ENCODE measurements at regions not wholly inside any gene's neighbourhood (a gene's known extent, or its start where the extent isn't known, plus 50 kb on each side); places are given as distances from the start of the nearest gene placed in this dataset.

DNA sequence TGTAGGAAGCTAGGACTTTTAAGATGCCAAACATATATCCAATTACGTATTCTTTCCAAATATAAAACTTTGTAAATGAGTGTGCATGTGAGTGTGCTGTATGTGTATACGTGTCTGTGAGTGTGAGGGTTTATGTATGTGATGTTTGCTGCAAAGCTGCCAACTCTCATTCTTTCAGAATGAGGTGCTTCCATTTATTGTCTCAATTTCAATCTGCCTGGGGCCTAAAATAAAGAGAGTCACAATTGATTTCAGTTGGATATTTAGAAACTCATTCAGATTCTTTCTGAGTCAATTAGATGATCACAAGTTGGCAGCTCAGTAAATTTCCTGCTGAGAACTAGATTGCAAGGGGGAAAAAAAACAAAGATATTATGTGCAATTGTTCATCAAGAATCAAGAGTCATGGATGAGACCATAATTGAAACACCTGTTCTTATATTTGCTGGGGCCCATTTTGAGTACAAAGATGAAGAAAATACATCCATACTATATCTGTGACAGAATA, 621.2 kb upstream of the ACVR2A start:
- CTCF ChIA-PET = no interaction called here
- Histone ChIP-seq H3K4me3 (ENCODE audit: low read depth in 2 of 2, low read length in 2 of 2) (no peak overlapping the region), H3K27ac (ENCODE audit: low read length) (no peak overlapping the region), H3K4me1 (ENCODE audit: control insufficient read depth, insufficient read depth, low read length) (no peaks in the 10 kb centered on the region), H3K27me3 (ENCODE audit: control insufficient read depth, insufficient read depth, low read length) (no peaks in the 10 kb centered on the region), H3K36me3 (ENCODE audit: control insufficient read depth, insufficient read depth, low read length) (no peaks in the 10 kb centered on the region), H3K9me3 (ENCODE audit: control insufficient read depth, insufficient read depth, low read depth, low read length) (no peaks in the 10 kb centered on the region)
- POLR2A ChIA-PET = no interaction called here
- no TSS peak for BruUV-seq (replicated peaks)
- TF ChIP-seq POLR2AphosphoS5 (IDR thresholded peaks at IDR 0.05; ENCODE audit: low read depth, low read length) (no peak), TCF7L2 (IDR thresholded peaks at IDR 0.05; ENCODE audit: low read depth, low read length) (no peak), SIN3A (IDR thresholded peaks at IDR 0.05; ENCODE audit: borderline replicate concordance, insufficient read depth, low read depth, low read length) (no peak)
- TF ChIP-seq, protein P1, sequence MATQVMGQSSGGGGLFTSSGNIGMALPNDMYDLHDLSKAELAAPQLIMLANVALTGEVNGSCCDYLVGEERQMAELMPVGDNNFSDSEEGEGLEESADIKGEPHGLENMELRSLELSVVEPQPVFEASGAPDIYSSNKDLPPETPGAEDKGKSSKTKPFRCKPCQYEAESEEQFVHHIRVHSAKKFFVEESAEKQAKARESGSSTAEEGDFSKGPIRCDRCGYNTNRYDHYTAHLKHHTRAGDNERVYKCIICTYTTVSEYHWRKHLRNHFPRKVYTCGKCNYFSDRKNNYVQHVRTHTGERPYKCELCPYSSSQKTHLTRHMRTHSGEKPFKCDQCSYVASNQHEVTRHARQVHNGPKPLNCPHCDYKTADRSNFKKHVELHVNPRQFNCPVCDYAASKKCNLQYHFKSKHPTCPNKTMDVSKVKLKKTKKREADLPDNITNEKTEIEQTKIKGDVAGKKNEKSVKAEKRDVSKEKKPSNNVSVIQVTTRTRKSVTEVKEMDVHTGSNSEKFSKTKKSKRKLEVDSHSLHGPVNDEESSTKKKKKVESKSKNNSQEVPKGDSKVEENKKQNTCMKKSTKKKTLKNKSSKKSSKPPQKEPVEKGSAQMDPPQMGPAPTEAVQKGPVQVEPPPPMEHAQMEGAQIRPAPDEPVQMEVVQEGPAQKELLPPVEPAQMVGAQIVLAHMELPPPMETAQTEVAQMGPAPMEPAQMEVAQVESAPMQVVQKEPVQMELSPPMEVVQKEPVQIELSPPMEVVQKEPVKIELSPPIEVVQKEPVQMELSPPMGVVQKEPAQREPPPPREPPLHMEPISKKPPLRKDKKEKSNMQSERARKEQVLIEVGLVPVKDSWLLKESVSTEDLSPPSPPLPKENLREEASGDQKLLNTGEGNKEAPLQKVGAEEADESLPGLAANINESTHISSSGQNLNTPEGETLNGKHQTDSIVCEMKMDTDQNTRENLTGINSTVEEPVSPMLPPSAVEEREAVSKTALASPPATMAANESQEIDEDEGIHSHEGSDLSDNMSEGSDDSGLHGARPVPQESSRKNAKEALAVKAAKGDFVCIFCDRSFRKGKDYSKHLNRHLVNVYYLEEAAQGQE (IDR thresholded peaks at IDR 0.05; ENCODE audit: insufficient read depth in 1 of 2, low read depth in 2 of 2, low read length in 1 of 2) = no peak
- TF ChIP-seq, protein P2, sequence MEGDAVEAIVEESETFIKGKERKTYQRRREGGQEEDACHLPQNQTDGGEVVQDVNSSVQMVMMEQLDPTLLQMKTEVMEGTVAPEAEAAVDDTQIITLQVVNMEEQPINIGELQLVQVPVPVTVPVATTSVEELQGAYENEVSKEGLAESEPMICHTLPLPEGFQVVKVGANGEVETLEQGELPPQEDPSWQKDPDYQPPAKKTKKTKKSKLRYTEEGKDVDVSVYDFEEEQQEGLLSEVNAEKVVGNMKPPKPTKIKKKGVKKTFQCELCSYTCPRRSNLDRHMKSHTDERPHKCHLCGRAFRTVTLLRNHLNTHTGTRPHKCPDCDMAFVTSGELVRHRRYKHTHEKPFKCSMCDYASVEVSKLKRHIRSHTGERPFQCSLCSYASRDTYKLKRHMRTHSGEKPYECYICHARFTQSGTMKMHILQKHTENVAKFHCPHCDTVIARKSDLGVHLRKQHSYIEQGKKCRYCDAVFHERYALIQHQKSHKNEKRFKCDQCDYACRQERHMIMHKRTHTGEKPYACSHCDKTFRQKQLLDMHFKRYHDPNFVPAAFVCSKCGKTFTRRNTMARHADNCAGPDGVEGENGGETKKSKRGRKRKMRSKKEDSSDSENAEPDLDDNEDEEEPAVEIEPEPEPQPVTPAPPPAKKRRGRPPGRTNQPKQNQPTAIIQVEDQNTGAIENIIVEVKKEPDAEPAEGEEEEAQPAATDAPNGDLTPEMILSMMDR (IDR thresholded peaks at IDR 0.05) = no peak
- no peak for DNase-seq (ENCODE audit: low read depth, low spot score)
- no peak for ATAC-seq
- intact Hi-C loops (cut with micrococcal nuclease; ENCODE audit: unreplicated experiment) = no loop called here
- in situ Hi-C loops (cut with HindIII; ENCODE audit: low pct_unique_long_range_greater_than_20kb, low sequenced_read_pairs) = no loop called here

DNA sequence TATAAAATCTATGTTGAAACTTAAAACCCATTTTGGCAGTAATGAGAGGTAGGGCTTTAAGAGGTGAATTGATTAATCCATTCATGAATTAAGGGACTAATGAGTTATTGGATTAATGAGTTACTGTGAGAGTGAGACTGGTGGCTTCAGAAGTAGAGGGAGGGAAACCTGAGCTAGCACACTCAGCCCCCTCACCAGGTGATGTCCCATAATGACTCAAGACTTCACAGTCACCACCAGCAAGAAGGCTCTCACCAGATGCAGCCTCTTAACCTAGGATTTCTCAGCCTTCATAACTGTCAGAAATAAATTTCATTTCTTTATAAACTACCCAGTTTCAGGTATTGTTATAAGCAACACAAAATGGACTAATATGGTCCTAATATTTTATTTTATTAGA, 621.7 kb upstream of the ACVR2A start:
- BruUV-seq (replicated peaks) = no TSS peak
- in situ Hi-C loops (cut with HindIII; ENCODE audit: low pct_unique_long_range_greater_than_20kb, low sequenced_read_pairs) = no loop called here

More for the DNA sequence above, 621.7 kb upstream of the ACVR2A start:
- no peaks in the 10 kb centered on the region for H3K4me1 ChIP-seq (ENCODE audit: control insufficient read depth, insufficient read depth, low read length)
- no peaks in the 10 kb centered on the region for H3K27me3 ChIP-seq (ENCODE audit: control insufficient read depth, insufficient read depth, low read length)
- CTCF ChIA-PET = no interaction called here
- ATAC-seq = no peak
- intact Hi-C loops (cut with micrococcal nuclease; ENCODE audit: unreplicated experiment) = no loop called here
- no peak overlapping the region for H3K27ac ChIP-seq (ENCODE audit: low read length)
- TF ChIP-seq SIN3A (IDR thresholded peaks at IDR 0.05; ENCODE audit: borderline replicate concordance, insufficient read depth, low read depth, low read length) = no peak
- no peak for TF ChIP-seq POLR2AphosphoS5 (IDR thresholded peaks at IDR 0.05; ENCODE audit: low read depth, low read length)
- TF ChIP-seq, protein P2 (IDR thresholded peaks at IDR 0.05) = no peak
- TF ChIP-seq, protein P1 (IDR thresholded peaks at IDR 0.05; ENCODE audit: insufficient read depth in 1 of 2, low read depth in 2 of 2, low read length in 1 of 2) = no peak
- TF ChIP-seq TCF7L2 (IDR thresholded peaks at IDR 0.05; ENCODE audit: low read depth, low read length) = no peak
- H3K36me3 ChIP-seq (ENCODE audit: control insufficient read depth, insufficient read depth, low read length) = no peaks in the 10 kb centered on the region
- DNase-seq (ENCODE audit: low read depth, low spot score) = no peak
- H3K4me3 ChIP-seq (ENCODE audit: low read depth in 2 of 2, low read length in 2 of 2) = no peak overlapping the region
- H3K9me3 ChIP-seq (ENCODE audit: control insufficient read depth, insufficient read depth, low read depth, low read length) = no peaks in the 10 kb centered on the region
- POLR2A ChIA-PET = no interaction called here
